Esophagus (tissue), 2 donors: ENCODE measurements at regions not wholly inside any gene's neighbourhood (a gene's known extent, or its start where the extent isn't known, plus 50 kb on each side); places are given as distances from the start of the nearest gene placed in this dataset.

Experiments
- H3K27ac ChIP-seq, 2 donors: one replicate each; pipeline ENCODE4 v1.5.1; 2013; ENCODE audit warnings: low read depth in 2 of 2, mild to moderate bottlenecking in 2 of 2, inconsistent platforms in 1 of 2, low read length in 1 of 2, moderate library complexity in 1 of 2
- H3K27me3 ChIP-seq, 2 donors: one replicate each; pipeline ENCODE4 v1.6.1; 2013; ENCODE audit warnings: low read length in 2 of 2, control low read depth in 1 of 2, mild to moderate bottlenecking in 1 of 2; ENCODE audit not compliant: insufficient read depth in 2 of 2, control insufficient read depth in 1 of 2
- H3K36me3 ChIP-seq, 2 donors: one replicate each; pipeline ENCODE4 v1.6.1; 2013; ENCODE audit warnings: low read length in 1 of 2; ENCODE audit not compliant: control insufficient read depth in 2 of 2, insufficient read depth in 2 of 2
- H3K4me1 ChIP-seq, 2 donors: one replicate each; pipeline ENCODE4 v1.6.1; 2013; ENCODE audit warnings: low read length in 1 of 2; ENCODE audit not compliant: control insufficient read depth in 2 of 2, insufficient read depth in 2 of 2
- H3K4me3 ChIP-seq, 2 donors: one replicate each; pipeline ENCODE4 v1.5.1; 2013; ENCODE audit warnings: low read length in 2 of 2, mild to moderate bottlenecking in 2 of 2, low read depth in 1 of 2, moderate library complexity in 1 of 2
- H3K9me3 ChIP-seq, 2 donors: one replicate each; pipeline ENCODE4 v1.6.1; 2013; ENCODE audit warnings: mild to moderate bottlenecking in 2 of 2, low read depth in 1 of 2, low read length in 1 of 2, moderate library complexity in 1 of 2; ENCODE audit not compliant: control insufficient read depth in 2 of 2, insufficient read depth in 1 of 2
- WGBS, 2 donors: extraction: QIAGEN DNeasy Blood & Tissue Kit; methylation state at CpG; one replicate each; pipeline ENCODE4 v1.1.7; 2013; 5-methylcytosine and 5-hydroxymethylcytosine counted together
- donor health status: healthy with polysubstance abuse.
- donor health status: Bipolar disorder and iron deficiency.

- no peaks in the 10 kb centered on the region for H3K9me3 ChIP-seq
- no peaks in the 10 kb centered on the region for H3K4me1 ChIP-seq
- H3K27ac ChIP-seq: no peak overlapping the region
- H3K36me3 ChIP-seq: no peaks in the 10 kb centered on the region
- no peaks in the 10 kb centered on the region for H3K27me3 ChIP-seq
- WGBS, 2 donors: 58 to 64% methylated on average over 8 of the region's 8 CpGs
- no peak overlapping the region for H3K4me3 ChIP-seq
Observed at GRCh38 chr20:52895701-52896100, 76.5 kb upstream of the TSHZ2 start.

- H3K9me3 ChIP-seq: no peaks in the 10 kb centered on the region
- no peak overlapping the region for H3K27ac ChIP-seq
- WGBS, 2 donors: 71 to 76% methylated on average over 7 of the region's 7 CpGs
- no peaks in the 10 kb centered on the region for H3K27me3 ChIP-seq
- H3K4me1 ChIP-seq: no peaks in the 10 kb centered on the region
- H3K36me3 ChIP-seq: no peaks in the 10 kb centered on the region
- no peak overlapping the region for H3K4me3 ChIP-seq
Observed at GRCh38 chr20:52895235-52895634, 76.9 kb upstream of the TSHZ2 start.

- no peaks in the 10 kb centered on the region for H3K36me3 ChIP-seq
- no peak overlapping the region for H3K4me3 ChIP-seq
- no peaks in the 10 kb centered on the region for H3K27me3 ChIP-seq
- H3K9me3 ChIP-seq: no peaks in the 10 kb centered on the region
- H3K4me1 ChIP-seq: no peaks in the 10 kb centered on the region
- 85 to 86% methylated on average over 4 of the region's 4 CpGs for WGBS, 2 donors
- no peak overlapping the region for H3K27ac ChIP-seq
Observed at GRCh38 chr20:52893498-52893897, 78.7 kb upstream of the TSHZ2 start.

- no peaks in the 10 kb centered on the region for H3K36me3 ChIP-seq
- no peaks in the 10 kb centered on the region for H3K27me3 ChIP-seq
- H3K4me3 ChIP-seq: no peak overlapping the region
- WGBS, 2 donors: 82 to 86% methylated on average over 2 of the region's 2 CpGs
- no peak overlapping the region for H3K27ac ChIP-seq
- no peaks in the 10 kb centered on the region for H3K9me3 ChIP-seq
- H3K4me1 ChIP-seq: no peaks in the 10 kb centered on the region
Observed at GRCh38 chr20:52892023-52892422, 80.1 kb upstream of the TSHZ2 start.

GRCh38 chr20:52890130-52890529 is 82.0 kb upstream of the TSHZ2 start:
- no peaks in the 10 kb centered on the region for H3K27me3 ChIP-seq
- H3K9me3 ChIP-seq: no peaks in the 10 kb centered on the region
- WGBS, 2 donors: 73 to 76% methylated on average over 3 of the region's 3 CpGs
- H3K4me1 ChIP-seq: no peaks in the 10 kb centered on the region
- no peak overlapping the region for H3K4me3 ChIP-seq
- H3K36me3 ChIP-seq: no peaks in the 10 kb centered on the region
- no peak overlapping the region for H3K27ac ChIP-seq

- Histone ChIP-seq H3K36me3 (no peaks in the 10 kb centered on the region), H3K4me1 (no peaks in the 10 kb centered on the region), H3K9me3 (no peaks in the 10 kb centered on the region), H3K27me3 (no peaks in the 10 kb centered on the region), H3K4me3 (no peak overlapping the region), H3K27ac (no peak overlapping the region)
- 51 to 54% methylated on average over 4 of the region's 4 CpGs for WGBS, 2 donors
Observed at GRCh38 chr20:52889225-52889624, 82.9 kb upstream of the TSHZ2 start.

- Histone ChIP-seq H3K27ac (no peak overlapping the region), H3K4me1 (no peaks in the 10 kb centered on the region), H3K27me3 (no peaks in the 10 kb centered on the region), H3K9me3 (no peaks in the 10 kb centered on the region), H3K36me3 (no peaks in the 10 kb centered on the region), H3K4me3 (no peak overlapping the region)
- 91 to 97% methylated on average over 3 of the region's 3 CpGs for WGBS, 2 donors
Observed at GRCh38 chr20:52888096-52888495, 84.1 kb upstream of the TSHZ2 start.

GRCh38 chr20:52880997-52881396 is 91.2 kb upstream of the TSHZ2 start:
- Histone ChIP-seq H3K9me3 (no peaks in the 10 kb centered on the region), H3K36me3 (no peaks in the 10 kb centered on the region), H3K27ac (no peak overlapping the region), H3K4me1 (no peaks in the 10 kb centered on the region), H3K4me3 (no peak overlapping the region), H3K27me3 (no peaks in the 10 kb centered on the region)

- 16 to 47% methylated on average over 3 of the region's 3 CpGs for WGBS, 2 donors
- no peak overlapping the region for H3K4me3 ChIP-seq
- H3K9me3 ChIP-seq: no peaks in the 10 kb centered on the region
- no peaks in the 10 kb centered on the region for H3K27me3 ChIP-seq
- no peak overlapping the region for H3K27ac ChIP-seq
- H3K36me3 ChIP-seq: no peaks in the 10 kb centered on the region
- no peaks in the 10 kb centered on the region for H3K4me1 ChIP-seq
Observed at GRCh38 chr20:52880259-52880658, 91.9 kb upstream of the TSHZ2 start.

- Histone ChIP-seq H3K9me3 (no peaks in the 10 kb centered on the region), H3K27ac (no peak overlapping the region), H3K27me3 (no peaks in the 10 kb centered on the region), H3K36me3 (no peaks in the 10 kb centered on the region), H3K4me1 (no peaks in the 10 kb centered on the region), H3K4me3 (no peak overlapping the region)
- 87 to 94% methylated on average over 3 of the region's 3 CpGs for WGBS, 2 donors
Observed at GRCh38 chr20:52874241-52874640, 97.9 kb upstream of the TSHZ2 start.
